GM21367 (cell line): ENCODE measurements at regions not wholly inside any gene's neighbourhood (a gene's known extent, or its start where the extent isn't known, plus 50 kb on each side); places are given as distances from the start of the nearest gene placed in this dataset.

Experiments used
- ATAC-seq: cut with Tn5 transposase; IDR thresholded peaks from one replicate; pipeline ENCODE4 v1.9.1; 2021; ENCODE audit not compliant: unreplicated experiment

- ATAC-seq: no peak
These were observed 336.9 kb upstream of the SLC24A2 start for GRCh38 chr9:20125727-20126126.

GRCh38 chr9:20119566-20119965, 330.7 kb upstream of the SLC24A2 start:
- ATAC-seq: no peak

- no peak for ATAC-seq
These were observed 329.1 kb upstream of the SLC24A2 start for GRCh38 chr9:20117986-20118385.

GRCh38 chr9:20117482-20117881, 328.6 kb upstream of the SLC24A2 start:
- ATAC-seq: no peak

- no peak for ATAC-seq
These were observed 326.1 kb upstream of the SLC24A2 start for GRCh38 chr9:20114974-20115373.

- ATAC-seq: no peak
These were observed 323.5 kb upstream of the SLC24A2 start for GRCh38 chr9:20112205-20112783.

- ATAC-seq: no peak
These were observed 322.5 kb upstream of the SLC24A2 start for GRCh38 chr9:20111173-20111843.

- no peak for ATAC-seq
These were observed 306.7 kb upstream of the SLC24A2 start for GRCh38 chr9:20095430-20096092.

GRCh38 chr9:20092561-20092960, 303.7 kb upstream of the SLC24A2 start:
- no peak for ATAC-seq

- no peak for ATAC-seq
These were observed 298.6 kb upstream of the SLC24A2 start for GRCh38 chr9:20087481-20087880.

GRCh38 chr9:20085842-20086241, 297.0 kb upstream of the SLC24A2 start:
- ATAC-seq: no peak

- no peak for ATAC-seq
These were observed 295.3 kb upstream of the SLC24A2 start for GRCh38 chr9:20084125-20084524.

- ATAC-seq: no peak
These were observed 294.6 kb upstream of the SLC24A2 start for GRCh38 chr9:20083390-20083789.

- ATAC-seq: no peak
These were observed 294.0 kb upstream of the SLC24A2 start for GRCh38 chr9:20082831-20083230.

GRCh38 chr9:20082406-20082805, 293.6 kb upstream of the SLC24A2 start:
- no peak for ATAC-seq

GRCh38 chr9:20078246-20078645, 289.4 kb upstream of the SLC24A2 start:
- ATAC-seq: no peak

- ATAC-seq: no peak
These were observed 285.5 kb upstream of the SLC24A2 start for GRCh38 chr9:20074291-20074690.

GRCh38 chr9:20070336-20070735, 281.5 kb upstream of the SLC24A2 start:
- ATAC-seq: no peak

- ATAC-seq: no peak
These were observed 277.2 kb upstream of the SLC24A2 start for GRCh38 chr9:20065796-20066700.

- ATAC-seq: no peak
These were observed 276.2 kb upstream of the SLC24A2 start for GRCh38 chr9:20065046-20065445.

GRCh38 chr9:20054734-20055133, 265.9 kb upstream of the SLC24A2 start:
- no peak for ATAC-seq
